Left renal pelvis (tissue), 4 donors: ENCODE measurements at regions not wholly inside any gene's neighbourhood (a gene's known extent, or its start where the extent isn't known, plus 50 kb on each side); places are given as distances from the start of the nearest gene placed in this dataset.
"Not testable (repeated sequence)": the region's sequence is repeated elsewhere in the genome, so short reads cannot be mapped to it uniquely, and the experiment has no call there.

Source experiments
- DNase-seq, 4 donors: peaks; one replicate each; pipeline ENCODE4 v3.0.0-alpha.2; 2013; ENCODE audit warnings: low read depth in 4 of 4, low spot score in 3 of 4

DNA sequence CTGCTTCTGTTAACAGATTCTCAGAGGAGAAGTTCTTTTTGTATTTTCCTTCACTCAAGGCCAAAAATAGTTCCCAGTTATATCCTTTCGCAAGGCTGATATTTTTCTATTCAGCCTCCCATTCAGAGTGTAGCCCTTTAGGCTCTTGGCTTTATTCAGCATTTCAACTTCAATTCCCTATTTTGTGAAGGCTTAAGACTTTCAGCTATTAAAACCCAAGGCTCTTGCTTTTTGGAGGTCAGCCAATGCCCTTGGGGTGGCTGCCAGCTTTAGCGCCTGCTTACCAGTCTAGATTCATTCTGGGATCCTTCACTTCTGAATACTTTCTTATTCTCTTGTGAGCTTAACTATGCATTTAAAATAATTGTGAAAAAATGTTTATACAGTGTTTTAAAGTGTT lies 57.3 kb upstream of the ADGRA3 start:
- peak in 1 of 4 donors; percentile 5 for DNase-seq

DNA sequence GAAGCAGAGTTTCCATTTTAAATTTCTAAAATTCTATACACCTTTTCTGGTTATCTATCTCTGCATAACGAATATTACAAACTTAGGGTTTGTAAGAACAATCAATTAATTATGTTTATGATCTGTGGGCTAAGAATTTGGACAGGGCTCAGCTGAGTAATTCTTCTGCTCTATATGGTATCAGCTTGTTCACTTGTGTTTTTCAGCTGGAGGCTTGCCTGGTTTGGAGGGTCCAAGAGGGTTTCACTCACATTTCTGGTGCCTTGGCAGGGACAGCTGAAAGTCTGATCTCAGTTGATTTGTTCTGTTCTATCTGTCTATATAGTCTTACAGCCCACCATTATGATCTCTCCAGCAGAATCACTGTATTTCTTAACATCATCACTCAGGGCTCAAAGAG lies 57.8 kb upstream of the ADGRA3 start:
- DNase-seq: no peak

DNA sequence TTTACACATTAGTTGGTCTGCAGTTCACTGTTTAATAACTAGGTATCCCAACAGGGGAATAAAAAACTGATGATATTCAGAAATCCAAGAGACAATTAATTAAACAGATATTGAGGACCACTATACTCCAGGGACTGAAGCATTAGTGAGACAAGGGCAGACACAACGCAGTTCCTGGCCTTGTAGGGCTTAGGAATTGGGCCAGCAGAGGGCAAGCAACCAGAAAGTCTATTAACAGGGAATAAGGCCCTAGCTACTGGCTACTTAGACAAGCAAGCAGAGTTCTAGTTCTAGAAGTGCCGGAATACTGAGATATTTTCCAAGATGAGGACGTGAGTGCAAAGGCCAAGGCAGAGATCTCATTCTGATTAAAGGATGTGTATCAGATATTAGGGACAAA lies 58.6 kb upstream of the ADGRA3 start:
- no peak for DNase-seq

DNA sequence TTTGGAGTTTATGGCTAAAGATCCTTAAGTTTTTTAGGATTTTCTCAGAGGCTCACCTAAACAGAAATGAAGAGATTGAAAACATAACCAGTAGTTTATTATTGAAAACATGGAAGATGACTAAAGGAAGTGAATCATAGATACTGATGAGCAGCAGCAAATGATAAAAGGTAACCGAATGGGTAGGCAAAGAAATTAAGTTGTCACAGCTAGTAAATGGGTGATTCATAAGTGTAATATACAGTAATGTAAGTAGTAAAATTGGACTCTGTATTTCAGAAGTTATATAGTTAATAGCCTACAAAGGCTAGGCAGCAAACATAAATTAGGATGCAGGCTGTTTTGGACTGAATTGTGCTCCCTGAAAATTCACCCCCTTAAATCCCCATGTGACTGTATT lies 59.0 kb upstream of the ADGRA3 start:
- DNase-seq: no peak

DNA sequence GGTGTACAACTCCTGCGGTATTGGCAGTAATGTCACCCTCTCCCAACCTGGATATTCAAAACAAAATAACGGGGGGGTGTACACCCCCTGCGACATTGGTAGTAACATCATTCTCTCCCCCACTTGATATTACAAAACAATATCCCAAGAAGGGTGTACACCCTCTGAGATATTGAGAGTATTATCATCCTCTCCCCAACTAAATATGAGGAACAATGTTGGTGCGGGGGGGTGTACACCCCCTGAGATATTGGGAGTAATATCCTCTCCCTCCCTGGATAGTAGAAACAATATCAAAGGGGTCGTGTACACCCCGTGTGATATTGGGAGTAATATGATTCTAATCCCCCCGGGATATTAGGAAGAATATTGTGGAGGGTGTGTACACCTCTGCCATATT lies 71.4 kb upstream of the ADGRA3 start:
- DNase-seq: no peak

DNA sequence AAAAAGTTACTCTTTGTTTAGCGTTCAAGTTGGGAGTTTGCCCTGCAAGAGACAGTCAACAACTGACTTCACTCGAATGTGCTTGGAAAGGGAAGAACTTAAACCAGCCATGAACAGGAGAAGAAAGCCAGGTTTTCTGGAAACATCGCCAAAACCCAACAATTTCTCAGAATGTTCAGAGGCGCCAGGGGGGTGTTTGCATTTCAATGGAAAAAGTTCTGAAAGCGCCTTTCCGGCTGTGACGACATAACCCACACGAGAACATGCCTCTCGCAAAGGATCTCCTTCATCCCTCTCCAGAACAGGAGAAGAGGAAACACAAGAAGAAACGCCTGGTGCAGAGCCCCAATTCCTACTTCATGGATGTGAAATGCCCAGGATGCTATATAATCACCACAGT lies 78.1 kb upstream of the ADGRA3 start:
- no peak for DNase-seq

GRCh38 chr4:22595684-22596083 lies 79.8 kb upstream of the ADGRA3 start:
- DNase-seq: no peak

DNA sequence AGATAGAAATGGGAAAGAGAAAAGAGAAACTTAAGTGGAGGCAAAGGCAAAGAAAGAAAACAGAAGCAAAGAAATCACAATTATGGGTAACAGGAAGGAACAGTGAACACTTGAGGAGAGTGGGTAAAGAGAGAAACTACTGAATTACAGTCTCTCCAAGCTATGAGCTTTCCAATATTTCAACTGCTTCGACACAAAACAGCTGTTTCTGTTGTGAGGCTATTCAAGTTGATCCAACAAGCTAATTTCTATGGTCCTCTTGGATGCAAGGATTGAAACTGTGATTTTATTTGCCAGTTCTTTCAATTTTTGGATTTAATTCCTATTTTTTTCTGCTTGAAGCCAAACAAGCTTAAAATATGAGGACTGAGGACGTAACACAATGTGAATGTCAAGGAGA lies 80.5 kb upstream of the ADGRA3 start:
- peak in 2 of 4 donors; percentile 5 to 15 for DNase-seq

DNA sequence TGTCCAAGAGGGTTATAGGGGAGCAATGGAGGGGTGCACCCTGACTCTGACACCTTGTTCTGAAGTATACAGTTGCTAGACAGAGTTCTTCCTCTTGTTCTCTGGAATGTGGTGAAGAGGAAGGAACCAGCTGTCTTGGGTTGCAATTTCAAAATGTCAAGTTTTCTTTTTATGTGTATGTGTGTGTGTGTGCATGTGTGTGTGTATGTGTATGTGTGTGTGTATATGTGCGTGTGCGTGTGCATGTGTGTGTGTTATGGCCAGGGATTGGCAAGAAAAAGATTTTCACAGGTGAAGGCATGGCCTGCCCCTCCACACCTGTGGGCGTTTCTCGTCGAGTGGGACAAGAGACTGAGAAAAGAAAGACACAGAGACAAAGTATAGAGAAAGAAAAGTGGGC lies 81.6 kb upstream of the ADGRA3 start:
- no peak for DNase-seq

DNA sequence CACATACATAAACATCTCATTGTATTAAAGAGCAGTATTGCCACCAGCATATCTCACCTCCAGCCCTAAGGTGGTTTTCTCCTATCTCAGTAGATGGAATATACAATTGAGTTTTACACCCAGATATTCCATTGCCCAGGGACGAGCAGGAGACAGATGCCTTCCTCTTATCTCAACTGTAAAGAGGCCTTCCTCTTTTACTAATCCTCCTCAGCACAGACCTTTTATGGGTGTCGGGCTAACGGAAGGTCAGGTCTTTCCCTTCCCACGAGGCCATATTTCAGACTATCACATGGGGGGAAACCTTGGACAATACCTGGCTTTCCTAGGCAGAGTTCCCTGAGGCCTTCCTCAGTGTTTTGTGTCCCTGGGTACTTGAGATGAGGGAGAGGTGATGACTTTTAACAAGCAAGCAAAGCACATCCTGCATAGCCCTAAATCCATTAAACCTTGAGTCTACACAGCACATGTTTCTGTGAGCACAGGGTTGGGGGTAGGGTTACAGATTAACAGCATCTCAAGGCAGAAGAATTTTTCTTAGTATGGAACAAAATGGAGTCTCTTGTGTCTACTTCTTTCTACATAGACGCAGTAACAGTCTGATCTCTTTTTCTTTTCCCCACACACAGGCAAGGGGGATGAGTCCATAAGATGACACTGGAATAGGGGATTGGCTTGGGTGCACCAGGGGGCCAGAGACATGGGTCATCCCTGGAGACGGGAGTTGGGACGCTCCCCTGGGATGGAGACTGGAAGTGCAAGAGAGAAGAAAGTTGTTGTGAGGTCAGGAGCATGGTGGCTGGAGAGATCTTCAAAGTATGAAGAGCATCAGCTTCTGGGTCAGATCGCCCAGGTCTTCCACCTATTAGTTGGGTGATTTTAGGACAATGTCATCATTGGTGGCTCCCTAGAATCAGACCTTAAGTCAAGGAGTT lies 82.5 kb upstream of the ADGRA3 start:
- DNase-seq: not testable (repeated sequence)

GRCh38 chr4:22599228-22599928 lies 83.5 kb upstream of the ADGRA3 start:
- not testable (repeated sequence) for DNase-seq

DNA sequence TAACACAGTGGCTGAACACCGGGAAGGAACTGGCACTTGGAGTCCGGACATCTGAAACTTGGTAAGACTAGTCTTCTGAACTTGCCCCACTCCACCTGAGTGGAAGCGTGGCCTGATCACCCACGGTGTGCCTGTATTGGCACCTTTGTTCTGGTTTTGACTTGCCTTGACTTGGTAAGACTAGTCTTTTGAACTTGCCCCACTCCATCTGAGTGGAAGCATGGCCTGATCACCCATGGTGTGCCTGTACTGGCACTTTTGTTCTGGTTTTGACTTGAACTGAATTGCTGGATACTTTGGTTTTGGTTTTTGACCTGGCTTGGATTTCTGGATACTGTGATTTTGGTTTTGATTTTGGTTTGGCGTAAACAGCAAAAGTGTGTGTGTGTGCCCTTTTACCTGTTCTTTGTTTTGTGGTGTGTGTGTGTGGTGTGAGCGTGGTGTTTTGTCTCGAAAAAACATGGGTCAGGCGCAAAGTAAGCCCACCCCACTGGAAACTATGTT lies 84.1 kb upstream of the ADGRA3 start:
- DNase-seq: not testable (repeated sequence)

DNA sequence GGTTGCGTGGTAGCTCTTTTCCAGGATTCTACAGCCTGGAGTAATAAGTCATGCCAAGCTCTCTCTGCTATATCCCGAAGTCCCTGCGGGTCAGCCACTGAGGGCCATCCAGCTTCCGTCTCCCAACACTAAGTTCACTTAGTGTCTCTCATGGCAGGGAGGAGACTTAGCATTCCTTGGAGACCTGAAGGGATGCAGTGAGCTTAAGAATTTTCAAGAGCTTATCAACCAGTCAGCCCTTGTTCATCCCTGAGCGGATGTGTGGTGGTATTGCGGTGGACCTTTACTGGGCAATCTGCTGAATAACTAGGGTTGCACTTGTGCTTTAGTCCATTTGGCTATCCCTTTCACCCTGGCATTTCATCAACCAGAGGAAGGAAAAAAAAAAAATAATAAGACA lies 85.8 kb upstream of the ADGRA3 start:
- DNase-seq: not testable (repeated sequence)

GRCh38 chr4:22607382-22607781 lies 85.4 kb upstream of the GBA3 start:
- peak in 1 of 4 donors; percentile 3 for DNase-seq

DNA sequence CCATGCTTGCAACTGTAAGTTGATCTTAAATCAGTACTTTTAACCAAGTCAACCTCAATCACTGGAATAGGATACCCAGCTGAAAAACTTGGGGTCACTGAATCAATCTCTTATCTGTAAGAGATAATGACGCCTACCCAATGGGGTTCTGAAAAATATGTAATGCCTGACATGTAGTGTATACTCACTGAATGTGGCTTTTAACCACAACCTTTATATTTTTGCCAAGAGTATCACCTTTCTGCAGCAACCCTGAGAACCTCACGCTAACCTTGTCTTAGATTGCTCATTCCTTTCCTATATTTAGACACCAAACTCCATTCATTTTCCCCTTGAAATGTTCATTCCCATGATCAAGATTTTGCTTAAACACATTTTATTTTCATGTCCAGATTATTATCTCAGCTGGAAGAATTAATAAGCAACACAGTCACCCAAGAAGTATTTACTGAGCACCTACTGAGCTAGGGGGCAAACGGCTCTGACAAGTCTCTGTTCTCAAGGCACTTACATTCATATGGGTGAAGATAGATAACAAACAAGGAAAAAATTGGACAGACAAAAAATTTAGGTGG lies 82.7 kb upstream of the GBA3 start:
- DNase-seq: not testable (repeated sequence)

- no peak for DNase-seq
Observed at GRCh38 chr4:22614114-22614513, 78.6 kb upstream of the GBA3 start.

GRCh38 chr4:22616516-22616915 lies 76.2 kb upstream of the GBA3 start:
- no peak for DNase-seq

GRCh38 chr4:22620144-22620543 lies 72.6 kb upstream of the GBA3 start:
- not testable (repeated sequence) for DNase-seq

DNA sequence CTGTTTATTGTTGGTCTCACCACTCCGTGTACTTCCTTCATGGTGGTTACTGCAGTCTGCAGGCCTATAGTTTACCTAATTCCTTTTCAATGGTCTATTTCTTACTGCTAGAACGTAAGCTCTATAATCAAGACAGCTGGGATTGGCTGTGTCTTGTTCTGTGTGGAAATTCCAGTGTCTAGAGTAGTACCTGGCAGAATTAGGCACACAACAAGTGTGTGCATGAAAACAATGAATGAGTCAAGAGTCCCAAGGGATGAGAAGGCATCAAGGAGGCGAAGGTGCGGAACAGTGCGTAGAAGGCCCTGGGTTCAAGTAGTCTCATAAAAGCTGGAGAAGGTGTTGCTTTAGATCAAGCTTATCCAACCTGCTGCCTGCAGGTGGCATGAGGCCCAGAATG lies 70.8 kb upstream of the GBA3 start:
- not testable (repeated sequence) for DNase-seq

DNA sequence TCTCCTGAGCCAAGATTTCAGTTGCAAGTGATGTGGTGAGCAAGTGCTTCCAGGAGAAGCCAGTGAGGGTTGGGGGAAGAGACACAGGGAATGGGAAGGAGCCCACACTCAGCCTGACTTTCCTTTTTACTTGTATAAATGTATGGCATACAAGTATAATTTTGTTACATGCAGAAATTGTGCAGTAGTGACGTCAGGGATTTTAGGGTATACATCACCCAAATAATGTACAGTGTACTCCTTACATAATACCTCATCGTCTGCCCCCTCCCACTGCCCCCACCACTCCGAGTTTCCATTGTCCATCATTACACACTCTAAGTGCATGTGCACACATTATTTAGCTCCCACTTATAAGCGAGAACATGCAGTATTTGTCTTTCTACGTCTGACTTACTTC lies 68.7 kb upstream of the GBA3 start:
- not testable (repeated sequence) for DNase-seq

DNA sequence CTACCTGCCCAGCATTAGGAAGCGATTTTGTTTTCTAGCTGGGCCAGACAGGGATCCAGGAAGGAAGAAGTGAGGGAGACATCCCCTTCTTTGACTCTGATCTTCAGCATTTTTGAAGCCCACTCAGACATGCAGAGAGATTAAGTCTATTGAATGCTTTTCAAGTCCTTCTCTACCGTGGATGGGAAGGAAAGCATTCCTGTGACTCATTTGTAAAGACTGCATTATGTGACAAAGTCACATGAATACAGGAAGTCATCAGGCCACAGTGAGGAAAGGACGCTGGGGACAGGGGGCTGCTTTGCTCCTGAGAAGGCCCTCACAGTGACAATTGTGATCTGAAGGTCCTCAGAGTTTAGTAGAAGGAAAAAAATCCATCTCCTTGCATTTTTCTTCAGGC lies 67.4 kb upstream of the GBA3 start:
- DNase-seq: no peak
